ENCODE measurements at regions not wholly inside any gene's neighbourhood (a gene's known extent, or its start where the extent isn't known, plus 50 kb on each side); places are given as distances from the start of the nearest gene placed in this dataset.
"Not testable (repeated sequence)": the region's sequence is repeated elsewhere in the genome, so short reads cannot be mapped to it uniquely, and the experiment has no call there.

DNA sequence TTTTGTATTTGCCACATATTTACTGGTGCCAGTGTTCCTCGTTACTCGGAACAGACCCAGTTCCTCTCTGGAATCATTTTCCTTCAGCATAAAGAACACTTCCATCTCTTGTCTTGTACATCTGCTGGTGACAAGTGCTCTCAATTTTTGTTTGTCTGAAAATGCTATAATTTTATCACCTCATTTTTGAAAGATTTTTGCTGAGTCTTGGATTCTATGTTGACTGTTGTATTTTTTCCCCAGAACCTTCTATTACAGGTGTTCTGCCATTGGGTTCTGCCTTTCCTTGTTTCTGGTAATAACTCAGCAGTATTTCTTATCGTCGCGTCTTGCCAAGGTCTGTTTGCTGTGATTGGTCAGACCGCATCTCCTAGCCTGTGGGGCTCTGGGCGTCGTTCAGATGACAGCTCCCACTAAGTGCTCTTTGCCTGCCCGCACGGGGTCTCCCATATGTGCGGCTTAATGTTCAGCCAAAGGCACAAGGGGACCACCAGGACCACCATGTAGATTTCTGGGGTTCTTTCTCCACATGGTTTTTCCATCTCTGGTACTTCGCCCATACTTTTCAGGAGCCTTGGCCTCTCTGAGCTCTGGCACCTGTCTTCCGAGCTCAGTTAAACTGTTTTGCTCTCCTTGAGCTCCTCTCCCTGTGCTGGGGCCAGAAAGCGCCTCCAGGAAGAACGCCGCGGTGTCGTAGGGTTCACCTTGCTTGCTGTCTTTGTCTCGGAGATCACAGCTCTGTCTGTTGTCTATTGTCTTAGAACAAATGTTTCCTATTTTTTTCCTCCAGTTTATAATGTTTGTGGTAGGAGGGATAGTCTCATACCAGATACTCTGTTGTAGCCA lies 80.0 kb downstream of the METRNL start:
- no peak for DNase-seq (ENCODE audit: low spot score)

GRCh38 chr17:83160443-83161297 lies 81.3 kb downstream of the METRNL start:
- DNase-seq (ENCODE audit: low spot score): no peak

- no peak for DNase-seq (ENCODE audit: low spot score)
These were observed 82.1 kb downstream of the METRNL start for GRCh38 chr17:83161298-83162034.

DNA sequence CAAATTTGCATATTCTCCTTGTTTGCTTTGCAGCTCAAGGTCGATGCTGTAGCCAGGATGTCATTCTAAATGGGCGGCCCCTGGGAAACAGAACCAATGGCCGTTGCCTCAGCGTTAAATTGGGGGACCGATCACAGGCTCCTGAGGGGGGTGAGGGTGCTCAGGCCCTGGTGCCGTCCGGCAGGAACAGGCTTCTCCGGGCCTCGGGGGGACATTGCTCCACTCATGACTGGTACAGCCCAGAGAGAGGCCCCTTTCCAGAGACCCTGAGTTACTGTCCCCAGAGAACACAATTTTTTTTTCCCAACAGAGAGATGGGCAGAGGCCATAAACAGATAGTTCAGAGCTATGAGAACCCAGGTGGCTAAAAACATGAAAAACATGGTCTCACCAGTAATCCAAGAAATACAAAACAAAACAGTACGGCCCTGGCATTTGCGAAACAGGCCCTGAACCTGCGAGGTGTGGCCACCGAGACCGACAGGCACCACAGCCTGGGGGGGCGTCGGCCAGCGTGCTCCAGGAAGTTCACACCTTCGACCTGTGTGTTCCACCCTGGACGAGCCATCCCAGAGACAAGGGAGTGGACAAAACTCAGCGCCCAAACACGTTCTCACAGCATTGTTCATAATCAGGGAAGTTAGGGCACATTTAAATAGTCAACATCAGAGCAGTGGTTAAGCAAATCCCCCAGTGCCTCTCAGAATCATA lies 82.8 kb downstream of the METRNL start:
- DNase-seq (ENCODE audit: low spot score): no peak

- DNase-seq (ENCODE audit: low spot score): no peak
These were observed 85.1 kb downstream of the METRNL start for GRCh38 chr17:83164490-83164889.

GRCh38 chr17:83170571-83171260 lies 91.3 kb downstream of the METRNL start:
- DNase-seq (ENCODE audit: low spot score): no peak

GRCh38 chr17:83171661-83172060 lies 92.3 kb downstream of the METRNL start:
- DNase-seq (ENCODE audit: low spot score): no peak

DNA sequence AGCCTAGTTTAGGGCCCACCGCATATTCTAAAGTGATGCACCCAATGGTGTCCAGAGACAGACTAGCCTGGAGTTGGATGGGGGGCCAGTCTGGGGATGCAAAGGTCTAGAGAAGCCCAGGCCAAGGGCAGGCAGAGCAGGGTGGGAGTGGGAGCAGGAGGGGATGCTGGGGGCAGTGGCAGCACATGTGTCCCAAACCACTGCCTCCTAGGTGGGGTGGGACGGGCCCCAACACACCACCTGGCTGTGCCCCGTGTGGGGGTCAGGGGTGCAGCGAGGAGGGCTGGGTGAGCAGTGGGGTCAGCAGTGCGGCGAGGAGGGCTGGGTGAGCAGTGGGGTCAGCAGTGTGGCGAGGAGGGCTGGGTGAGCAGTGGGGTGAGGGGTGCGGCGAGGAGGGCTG lies 92.7 kb downstream of the METRNL start:
- DNase-seq (ENCODE audit: low spot score): not testable (repeated sequence)

DNA sequence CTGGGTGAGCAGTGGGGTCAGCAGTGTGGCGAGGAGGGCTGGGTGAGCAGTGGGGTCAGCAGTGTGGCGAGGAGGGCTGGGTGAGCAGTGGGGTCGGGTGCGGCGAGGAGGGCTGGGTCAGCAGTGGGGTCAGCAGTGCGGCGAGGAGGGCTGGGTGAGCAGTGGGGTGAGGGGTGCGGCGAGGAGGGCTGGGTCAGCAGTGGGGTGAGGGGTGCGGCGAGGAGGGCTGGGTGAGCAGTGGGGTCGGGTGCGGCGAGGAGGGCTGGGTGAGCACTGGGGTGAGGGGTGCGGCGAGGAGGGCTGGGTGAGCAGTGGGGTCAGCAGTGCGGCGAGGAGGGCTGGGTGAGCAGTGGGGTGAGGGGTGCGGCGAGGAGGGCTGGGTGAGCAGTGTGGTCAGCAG lies 93.2 kb downstream of the METRNL start:
- DNase-seq (ENCODE audit: low spot score): not testable (repeated sequence)

DNA sequence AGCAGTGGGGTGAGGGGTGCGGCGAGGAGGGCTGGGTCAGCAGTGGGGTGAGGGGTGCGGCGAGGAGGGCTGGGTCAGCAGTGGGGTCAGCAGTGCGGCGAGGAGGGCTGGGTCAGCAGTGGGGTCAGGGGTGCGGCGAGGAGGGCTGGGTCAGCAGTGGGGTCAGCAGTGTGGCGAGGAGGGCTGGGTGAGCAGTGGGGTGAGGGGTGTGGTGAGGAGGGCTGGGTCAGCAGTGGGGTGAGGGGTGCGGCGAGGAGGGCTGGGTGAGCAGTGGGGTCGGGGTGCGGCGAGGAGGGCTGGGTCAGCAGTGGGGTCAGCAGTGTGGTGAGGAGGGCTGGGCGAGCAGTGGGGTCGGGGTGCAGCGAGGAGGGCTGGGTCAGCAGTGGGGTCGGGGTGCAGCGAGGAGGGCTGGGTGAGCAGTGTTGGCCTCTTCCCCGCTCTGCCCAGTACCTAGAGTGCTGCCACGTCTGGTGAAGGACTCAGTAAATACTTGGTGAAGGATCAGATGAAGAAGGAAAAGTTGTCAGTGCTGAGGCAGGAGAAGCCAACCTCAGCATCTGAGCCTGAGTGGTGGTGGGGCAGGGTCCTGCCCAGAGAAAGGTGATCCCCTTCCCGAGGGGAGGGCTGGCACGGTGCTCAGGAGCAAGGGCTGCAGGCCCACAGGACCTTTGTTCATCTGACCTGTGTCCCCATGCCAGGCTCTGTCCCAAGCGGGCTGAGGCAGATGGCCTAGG lies 93.9 kb downstream of the METRNL start:
- not testable (repeated sequence) for DNase-seq (ENCODE audit: low spot score)

GRCh38 chr17:83173914-83174361 lies 94.5 kb downstream of the METRNL start:
- DNase-seq (ENCODE audit: low spot score): no peak

- no peak for DNase-seq (ENCODE audit: low spot score)
These were observed 95.1 kb downstream of the METRNL start for GRCh38 chr17:83174362-83175118.

GRCh38 chr17:83175119-83175821 lies 95.9 kb downstream of the METRNL start:
- no peak for DNase-seq (ENCODE audit: low spot score)

GRCh38 chr17:83175822-83176622 lies 96.6 kb downstream of the METRNL start:
- no peak for DNase-seq (ENCODE audit: low spot score)

- DNase-seq (ENCODE audit: low spot score): no peak
These were observed 97.5 kb downstream of the METRNL start for GRCh38 chr17:83176623-83177583.

- DNase-seq (ENCODE audit: low spot score): no peak
These were observed 98.5 kb downstream of the METRNL start for GRCh38 chr17:83177611-83178532.

Data from pons (tissue), 1 donor.